ENCODE measurements at regions not wholly inside any gene's neighbourhood (a gene's known extent, or its start where the extent isn't known, plus 50 kb on each side); places are given as distances from the start of the nearest gene placed in this dataset.

GRCh38 chr20:50320901-50321796 lies 130.5 kb downstream of the CEBPB start:
- H3K4me3 ChIP-seq (ENCODE audit: low read depth, low read length) = peak overlapping the region; percentile 29
- DNase-seq (ENCODE audit: low read depth) = peak; percentile 96
- TF ChIP-seq, protein P1, sequence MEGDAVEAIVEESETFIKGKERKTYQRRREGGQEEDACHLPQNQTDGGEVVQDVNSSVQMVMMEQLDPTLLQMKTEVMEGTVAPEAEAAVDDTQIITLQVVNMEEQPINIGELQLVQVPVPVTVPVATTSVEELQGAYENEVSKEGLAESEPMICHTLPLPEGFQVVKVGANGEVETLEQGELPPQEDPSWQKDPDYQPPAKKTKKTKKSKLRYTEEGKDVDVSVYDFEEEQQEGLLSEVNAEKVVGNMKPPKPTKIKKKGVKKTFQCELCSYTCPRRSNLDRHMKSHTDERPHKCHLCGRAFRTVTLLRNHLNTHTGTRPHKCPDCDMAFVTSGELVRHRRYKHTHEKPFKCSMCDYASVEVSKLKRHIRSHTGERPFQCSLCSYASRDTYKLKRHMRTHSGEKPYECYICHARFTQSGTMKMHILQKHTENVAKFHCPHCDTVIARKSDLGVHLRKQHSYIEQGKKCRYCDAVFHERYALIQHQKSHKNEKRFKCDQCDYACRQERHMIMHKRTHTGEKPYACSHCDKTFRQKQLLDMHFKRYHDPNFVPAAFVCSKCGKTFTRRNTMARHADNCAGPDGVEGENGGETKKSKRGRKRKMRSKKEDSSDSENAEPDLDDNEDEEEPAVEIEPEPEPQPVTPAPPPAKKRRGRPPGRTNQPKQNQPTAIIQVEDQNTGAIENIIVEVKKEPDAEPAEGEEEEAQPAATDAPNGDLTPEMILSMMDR (conservative IDR thresholded peaks at IDR 0.05; ENCODE audit: low read depth, low read length) = no peak

DNA sequence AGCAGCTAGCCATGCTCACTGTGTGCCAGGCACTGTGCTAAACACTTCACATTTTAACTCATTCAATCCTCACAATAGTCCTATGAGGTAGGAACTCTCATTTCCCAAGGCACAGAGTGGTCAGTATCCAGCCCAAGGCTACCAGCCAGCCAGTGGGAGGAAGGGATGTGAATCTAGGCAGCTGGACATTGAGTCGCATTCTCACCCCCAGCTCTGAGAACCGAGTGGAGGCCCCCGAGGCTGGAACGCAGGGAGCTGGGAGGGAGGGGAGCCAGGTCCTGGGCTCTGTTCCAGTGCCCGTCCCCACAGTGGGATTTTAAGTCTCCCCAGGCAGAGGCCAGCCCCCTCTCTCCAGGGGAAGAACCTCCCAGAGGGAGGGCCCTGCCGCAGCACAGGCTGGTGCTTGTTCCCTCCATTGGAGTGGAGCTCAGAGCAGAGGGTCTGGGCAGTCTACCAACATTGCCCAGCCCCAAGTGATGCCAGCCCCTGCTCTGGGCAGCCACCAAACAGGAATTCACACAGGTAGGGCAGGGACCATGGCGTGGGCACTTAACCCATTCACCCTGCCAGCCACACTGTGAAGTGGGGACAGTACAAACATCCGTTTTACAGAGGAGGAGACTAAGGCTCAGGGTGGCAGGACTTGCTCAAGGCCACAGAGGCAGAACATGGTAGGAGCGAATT lies 131.3 kb downstream of the CEBPB start:
- TF ChIP-seq, protein P1 (conservative IDR thresholded peaks at IDR 0.05; ENCODE audit: low read depth, low read length) = no peak
- H3K4me3 ChIP-seq (ENCODE audit: low read depth, low read length) = no peak overlapping the region
- peak; percentile 70 for DNase-seq (ENCODE audit: low read depth)

DNA sequence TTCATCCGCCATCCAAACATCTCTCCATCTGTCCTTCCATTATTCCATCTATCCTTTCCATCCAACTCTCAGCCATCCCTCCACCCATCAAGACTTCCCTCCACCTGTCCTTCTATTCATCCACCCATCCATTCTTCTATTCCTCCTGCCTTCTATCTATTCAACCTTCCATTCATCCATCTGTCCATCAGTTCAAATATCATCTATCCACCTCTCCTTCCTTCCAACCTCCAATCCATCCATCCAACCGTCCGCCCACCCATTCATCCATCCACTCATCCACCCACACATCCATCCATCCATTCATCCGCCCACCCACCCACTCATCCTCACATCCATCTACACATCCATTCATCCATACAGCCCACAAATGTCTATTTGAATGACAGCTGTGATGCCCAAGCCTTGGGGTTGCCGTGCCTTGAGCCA lies 132.1 kb downstream of the CEBPB start:
- no peak for DNase-seq (ENCODE audit: low read depth)
- TF ChIP-seq, protein P1 (conservative IDR thresholded peaks at IDR 0.05; ENCODE audit: low read depth, low read length) = no peak

GRCh38 chr20:50323209-50323608 lies 132.6 kb downstream of the CEBPB start:
- peak; percentile 36 for DNase-seq (ENCODE audit: low read depth)
- no peak overlapping the region for H3K4me3 ChIP-seq (ENCODE audit: low read depth, low read length)
- TF ChIP-seq, protein P1 (conservative IDR thresholded peaks at IDR 0.05; ENCODE audit: low read depth, low read length) = no peak

More for the DNA sequence above, 132.1 kb downstream of the CEBPB start:
- H3K4me3 ChIP-seq (ENCODE audit: low read depth, low read length) = no peak overlapping the region

DNA sequence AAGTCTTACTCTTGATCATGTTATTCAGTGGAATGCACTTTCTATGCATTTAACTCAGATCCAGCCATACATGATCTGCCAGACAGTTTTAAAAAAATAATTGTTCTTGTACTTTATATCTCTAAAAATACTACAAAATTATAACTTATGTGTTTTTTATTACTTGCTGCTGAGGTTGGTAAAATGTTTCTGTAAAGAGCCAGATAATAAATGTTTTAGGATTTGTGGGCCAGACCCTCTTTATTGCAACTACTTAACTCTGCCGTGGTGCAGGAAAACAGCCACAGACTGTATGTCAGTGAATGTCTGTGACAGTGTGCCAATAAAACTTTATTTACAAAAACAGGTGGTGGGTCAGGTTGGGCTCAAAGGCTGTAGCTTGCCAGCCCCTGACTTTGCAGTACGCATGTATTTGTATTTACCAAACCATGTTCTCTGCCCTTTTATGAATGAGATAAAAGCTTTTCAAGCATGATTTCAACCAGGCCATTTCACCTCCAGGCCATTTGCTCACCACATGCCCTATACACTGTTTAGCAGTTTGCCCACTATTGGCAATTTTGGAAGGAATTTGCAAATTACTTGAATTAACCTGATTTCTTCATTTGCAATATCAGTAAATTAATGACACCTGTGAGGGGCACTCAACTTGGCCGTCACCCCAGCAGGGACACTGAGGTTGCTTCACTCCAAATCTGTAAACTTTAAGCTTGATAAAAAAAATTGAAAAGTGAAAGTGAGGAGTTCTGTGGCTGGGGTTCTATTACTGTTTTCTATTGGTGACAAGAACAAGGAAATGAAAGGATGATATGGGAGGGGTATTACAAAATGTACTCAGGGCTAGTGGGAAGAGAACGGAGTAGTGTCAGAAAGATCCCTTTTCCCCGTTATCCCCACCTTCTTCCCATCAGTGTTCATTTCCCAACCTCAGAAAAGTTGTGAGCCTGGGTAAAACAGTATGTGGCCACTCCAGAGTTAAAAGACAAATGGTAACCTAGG lies 133.4 kb downstream of the CEBPB start:
- DNase-seq (ENCODE audit: low read depth) = no peak
- no peak overlapping the region for H3K4me3 ChIP-seq (ENCODE audit: low read depth, low read length)
- TF ChIP-seq, protein P1 (conservative IDR thresholded peaks at IDR 0.05; ENCODE audit: low read depth, low read length) = no peak

DNA sequence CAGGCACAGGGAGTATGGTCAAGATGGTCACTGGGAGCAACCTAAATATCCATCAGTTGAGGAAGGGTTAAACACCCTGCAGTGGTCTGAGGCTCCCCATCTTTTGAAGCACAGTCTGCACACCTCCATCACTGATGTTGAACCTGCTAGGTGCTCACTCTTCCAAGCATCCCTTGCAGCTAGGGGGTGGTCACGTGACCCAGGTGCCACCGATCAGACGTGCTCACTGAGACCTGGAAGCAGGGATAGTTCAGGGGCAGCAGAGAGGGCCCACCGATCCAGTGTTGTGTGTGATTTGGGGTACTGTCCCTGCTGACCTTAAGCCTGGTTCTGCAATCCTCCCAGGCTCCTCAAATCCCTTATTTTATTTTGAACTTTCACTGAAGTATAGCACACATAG lies 134.6 kb downstream of the CEBPB start:
- no peak overlapping the region for H3K4me3 ChIP-seq (ENCODE audit: low read depth, low read length)
- DNase-seq (ENCODE audit: low read depth) = no peak
- TF ChIP-seq, protein P1 (conservative IDR thresholded peaks at IDR 0.05; ENCODE audit: low read depth, low read length) = no peak

All from choroid plexus epithelial cell (primary cell).